ENCODE measurements at regions not wholly inside any gene's neighbourhood (a gene's known extent, or its start where the extent isn't known, plus 50 kb on each side); places are given as distances from the start of the nearest gene placed in this dataset.
A peak's percentile ranks its signal among the peaks of the same experiment; 100 is the strongest.

DNA sequence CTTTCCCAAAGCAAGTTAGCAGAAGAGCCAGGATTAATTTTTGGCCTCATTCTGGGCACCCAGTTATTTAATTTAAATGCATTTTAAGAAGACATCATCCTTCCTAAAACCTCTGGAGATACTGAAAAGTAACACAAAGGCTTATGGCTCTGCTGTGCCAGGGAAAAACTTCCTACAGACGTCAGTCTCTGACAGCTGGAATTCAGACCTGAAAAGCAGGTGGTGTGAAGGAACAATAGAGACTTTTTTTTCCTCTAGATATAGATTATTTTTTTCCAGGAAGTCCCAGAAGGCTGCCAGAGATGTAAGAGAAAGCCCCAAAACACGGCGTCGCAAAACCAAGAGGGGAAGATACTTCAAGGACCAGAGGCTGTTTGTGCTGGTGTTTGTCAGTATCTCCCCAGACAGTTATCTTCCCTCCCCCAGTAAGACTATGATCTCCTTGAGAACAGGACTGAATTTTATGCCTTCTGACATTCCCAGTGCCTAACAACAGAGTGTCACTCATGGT lies 88.7 kb upstream of the RASEF start:
- peak overlapping the region; percentile 76 to 93 (median 87) for H3K27ac ChIP-seq
- ATAC-seq (peak; percentile 30), DNase-seq (peak; percentile 33 to 78 (median 56))
- intact Hi-C loops (cut with DNase I): no loop called here
- no peaks in the 10 kb centered on the region for H3K9me3 ChIP-seq
- H3K4me1 ChIP-seq: peaks cover 53% of the 10 kb centered on the region
- H3K4me3 ChIP-seq: no peak overlapping the region
- TF ChIP-seq, protein P1, sequence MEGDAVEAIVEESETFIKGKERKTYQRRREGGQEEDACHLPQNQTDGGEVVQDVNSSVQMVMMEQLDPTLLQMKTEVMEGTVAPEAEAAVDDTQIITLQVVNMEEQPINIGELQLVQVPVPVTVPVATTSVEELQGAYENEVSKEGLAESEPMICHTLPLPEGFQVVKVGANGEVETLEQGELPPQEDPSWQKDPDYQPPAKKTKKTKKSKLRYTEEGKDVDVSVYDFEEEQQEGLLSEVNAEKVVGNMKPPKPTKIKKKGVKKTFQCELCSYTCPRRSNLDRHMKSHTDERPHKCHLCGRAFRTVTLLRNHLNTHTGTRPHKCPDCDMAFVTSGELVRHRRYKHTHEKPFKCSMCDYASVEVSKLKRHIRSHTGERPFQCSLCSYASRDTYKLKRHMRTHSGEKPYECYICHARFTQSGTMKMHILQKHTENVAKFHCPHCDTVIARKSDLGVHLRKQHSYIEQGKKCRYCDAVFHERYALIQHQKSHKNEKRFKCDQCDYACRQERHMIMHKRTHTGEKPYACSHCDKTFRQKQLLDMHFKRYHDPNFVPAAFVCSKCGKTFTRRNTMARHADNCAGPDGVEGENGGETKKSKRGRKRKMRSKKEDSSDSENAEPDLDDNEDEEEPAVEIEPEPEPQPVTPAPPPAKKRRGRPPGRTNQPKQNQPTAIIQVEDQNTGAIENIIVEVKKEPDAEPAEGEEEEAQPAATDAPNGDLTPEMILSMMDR (IDR thresholded peaks at IDR 0.05): no peak
- TF ChIP-seq POLR2A (IDR thresholded peaks at IDR 0.05): peak in 1 of 3 donors; percentile 53
- no peaks in the 10 kb centered on the region for H3K36me3 ChIP-seq (replicated peaks in 1 of 2; ENCODE audit: insufficient read depth in 1 of 2, low read depth in 2 of 2)
- 19 to 21% methylated on average over 4 of the region's 4 CpGs for WGBS, 2 donors
- H3K27me3 ChIP-seq: no peaks in the 10 kb centered on the region

DNA sequence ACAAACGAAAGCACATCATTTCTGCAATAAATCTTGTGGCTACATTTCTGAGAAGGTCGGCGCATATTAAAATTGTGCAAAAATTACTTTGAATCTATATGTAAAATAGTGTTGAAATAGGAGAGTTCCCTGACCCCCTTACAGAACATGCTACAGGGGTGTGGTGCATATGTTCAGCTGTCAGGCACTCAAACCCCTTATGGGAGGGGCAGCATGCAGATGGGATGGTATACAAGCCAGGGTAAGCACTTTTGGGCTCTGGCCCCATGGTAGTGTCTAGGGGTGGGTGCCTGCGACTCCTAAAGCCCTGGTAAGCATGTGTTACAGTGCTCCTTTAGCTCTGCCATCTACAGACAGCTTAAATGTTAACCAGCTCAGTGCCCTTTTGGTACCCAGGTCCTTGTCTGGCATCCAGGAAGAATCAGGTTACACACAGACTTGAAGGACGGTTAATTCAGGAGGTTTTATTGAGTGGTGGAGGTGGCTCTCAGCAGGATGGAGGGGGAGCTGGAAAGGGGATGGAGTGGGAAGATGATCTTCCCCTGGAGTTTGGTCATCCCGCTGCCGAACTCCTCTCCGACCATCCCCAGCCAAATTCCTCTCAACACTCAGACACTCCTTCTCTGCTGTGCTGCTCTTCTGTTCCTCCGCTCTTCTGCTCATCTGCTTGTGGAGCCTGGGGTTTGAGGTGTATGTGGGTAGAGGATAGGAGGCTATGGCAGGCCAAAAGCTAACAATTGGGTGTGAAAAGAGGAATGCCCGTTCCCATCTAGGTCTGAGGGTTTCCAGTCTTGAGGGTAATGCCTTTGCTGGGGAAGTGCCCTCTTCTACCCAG lies 84.6 kb upstream of the RASEF start:
- no peak for ATAC-seq
- H3K36me3 ChIP-seq (replicated peaks in 1 of 2; ENCODE audit: insufficient read depth in 1 of 2, low read depth in 2 of 2): no peaks in the 10 kb centered on the region

DNA sequence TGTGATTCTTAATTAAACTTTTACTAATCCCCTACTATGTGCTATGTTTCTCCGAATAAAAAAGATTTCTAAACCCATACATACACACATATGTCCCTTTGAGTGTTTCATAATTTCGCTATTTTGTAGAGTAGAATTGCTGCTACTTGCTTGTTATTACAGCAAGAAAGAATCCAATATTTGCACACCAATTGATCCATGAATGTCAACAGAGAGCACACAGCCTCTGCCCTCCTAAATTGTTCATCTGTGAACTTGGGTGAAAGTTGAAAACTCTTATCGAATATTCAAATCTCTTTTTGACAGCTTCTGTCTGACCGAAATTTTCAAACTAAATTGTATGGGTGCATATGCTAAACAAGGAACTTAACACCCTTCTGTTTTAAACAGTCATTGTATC lies 83.4 kb upstream of the RASEF start:
- WGBS, 2 donors: 67 to 78% methylated on average over 4 of the region's 4 CpGs
- no peaks in the 10 kb centered on the region for H3K27me3 ChIP-seq
- intact Hi-C loops (cut with DNase I): no loop called here
- H3K4me3 ChIP-seq: no peak overlapping the region
- no peak overlapping the region for H3K27ac ChIP-seq
- no peak for ATAC-seq
- no peak for DNase-seq
- TF ChIP-seq POLR2A (IDR thresholded peaks at IDR 0.05): no peak
- TF ChIP-seq, protein P1 (IDR thresholded peaks at IDR 0.05): no peak
- H3K36me3 ChIP-seq (replicated peaks in 1 of 2; ENCODE audit: insufficient read depth in 1 of 2, low read depth in 2 of 2): no peaks in the 10 kb centered on the region
- H3K4me1 ChIP-seq: peaks cover 20% of the 10 kb centered on the region
- no peaks in the 10 kb centered on the region for H3K9me3 ChIP-seq

More for the DNA sequence above, 84.6 kb upstream of the RASEF start:
- Histone ChIP-seq H3K27me3 (no peaks in the 10 kb centered on the region), H3K4me1 (peaks cover 20% of the 10 kb centered on the region), H3K4me3 (no peak overlapping the region), H3K9me3 (no peaks in the 10 kb centered on the region), H3K27ac (no peak overlapping the region)
- no peak for TF ChIP-seq POLR2A (IDR thresholded peaks at IDR 0.05)
- TF ChIP-seq, protein P1 (IDR thresholded peaks at IDR 0.05): no peak
- no peak for DNase-seq
- intact Hi-C loops (cut with DNase I): no loop called here
- 91 to 93% methylated on average over 10 of the region's 10 CpGs for WGBS, 2 donors

DNA sequence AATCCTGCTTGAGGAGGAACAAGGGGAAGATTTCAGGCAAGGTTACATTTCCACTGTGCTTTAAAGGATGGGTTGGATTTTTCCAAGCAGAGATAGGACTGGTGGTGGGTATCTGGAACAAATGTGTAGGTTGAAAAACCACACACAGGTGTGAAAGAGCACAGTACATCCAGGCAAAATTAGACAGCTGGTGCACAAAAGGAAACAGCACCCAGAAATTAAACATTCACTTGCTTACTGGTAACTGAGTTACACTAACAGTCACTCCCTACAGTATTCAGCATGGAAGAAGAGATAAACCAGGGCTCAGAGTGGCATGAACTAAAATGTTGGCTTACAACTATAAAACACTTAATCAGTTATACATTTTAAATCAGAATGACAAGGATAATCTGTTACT lies 81.5 kb upstream of the RASEF start:
- H3K4me3 ChIP-seq: no peak overlapping the region
- peaks cover 23% of the 10 kb centered on the region for H3K4me1 ChIP-seq
- H3K27ac ChIP-seq: no peak overlapping the region
- intact Hi-C loops (cut with DNase I): no loop called here
- ATAC-seq (no peak), DNase-seq (no peak)
- H3K27me3 ChIP-seq: no peaks in the 10 kb centered on the region
- TF ChIP-seq, protein P1 (IDR thresholded peaks at IDR 0.05): no peak
- TF ChIP-seq POLR2A (IDR thresholded peaks at IDR 0.05): no peak
- H3K36me3 ChIP-seq (replicated peaks in 1 of 2; ENCODE audit: insufficient read depth in 1 of 2, low read depth in 2 of 2): no peaks in the 10 kb centered on the region
- H3K9me3 ChIP-seq: no peaks in the 10 kb centered on the region

DNA sequence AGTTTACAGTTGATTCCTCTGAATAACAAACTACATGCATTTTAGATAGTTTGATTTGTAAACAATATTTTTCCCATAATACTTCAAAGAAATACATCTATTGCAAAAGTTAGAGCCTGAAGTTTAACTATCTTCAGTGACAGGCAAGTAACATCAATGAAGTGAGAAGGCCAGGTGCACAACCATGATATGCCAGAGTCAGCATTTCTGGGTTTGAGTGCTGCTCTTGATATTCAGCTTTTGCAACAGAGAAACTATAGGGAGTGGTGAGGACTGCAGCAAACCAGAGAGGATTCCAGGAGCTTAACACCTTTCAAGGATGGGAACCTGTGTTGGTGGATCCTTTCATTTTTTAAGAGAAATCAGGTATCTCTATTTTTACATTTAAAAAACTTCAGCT lies 79.4 kb upstream of the RASEF start:
- DNase-seq (no peak), ATAC-seq (no peak)
- no peak overlapping the region for H3K27ac ChIP-seq
- no peak overlapping the region for H3K4me3 ChIP-seq
- intact Hi-C loops (cut with DNase I): no loop called here
- no peaks in the 10 kb centered on the region for H3K27me3 ChIP-seq
- H3K4me1 ChIP-seq: peaks cover 42% of the 10 kb centered on the region
- no peaks in the 10 kb centered on the region for H3K9me3 ChIP-seq
- no peaks in the 10 kb centered on the region for H3K36me3 ChIP-seq (replicated peaks in 1 of 2; ENCODE audit: insufficient read depth in 1 of 2, low read depth in 2 of 2)
- TF ChIP-seq, protein P1 (IDR thresholded peaks at IDR 0.05): no peak
- TF ChIP-seq POLR2A (IDR thresholded peaks at IDR 0.05): no peak
